ENCODE measurements at regions not wholly inside any gene's neighbourhood (a gene's known extent, or its start where the extent isn't known, plus 50 kb on each side); places are given as distances from the start of the nearest gene placed in this dataset.

GRCh38 chr13:53901593-53901992 is 873.0 kb downstream of the OLFM4 start:
- DNase-seq, result no peak

- no peak for DNase-seq
Observed at GRCh38 chr13:53907891-53908290, 879.3 kb downstream of the OLFM4 start.

GRCh38 chr13:53920916-53921315 is 892.3 kb downstream of the OLFM4 start:
- DNase-seq, result no peak

- no peak for DNase-seq
Observed at GRCh38 chr13:53921473-53921872, 892.9 kb downstream of the OLFM4 start.

DNA sequence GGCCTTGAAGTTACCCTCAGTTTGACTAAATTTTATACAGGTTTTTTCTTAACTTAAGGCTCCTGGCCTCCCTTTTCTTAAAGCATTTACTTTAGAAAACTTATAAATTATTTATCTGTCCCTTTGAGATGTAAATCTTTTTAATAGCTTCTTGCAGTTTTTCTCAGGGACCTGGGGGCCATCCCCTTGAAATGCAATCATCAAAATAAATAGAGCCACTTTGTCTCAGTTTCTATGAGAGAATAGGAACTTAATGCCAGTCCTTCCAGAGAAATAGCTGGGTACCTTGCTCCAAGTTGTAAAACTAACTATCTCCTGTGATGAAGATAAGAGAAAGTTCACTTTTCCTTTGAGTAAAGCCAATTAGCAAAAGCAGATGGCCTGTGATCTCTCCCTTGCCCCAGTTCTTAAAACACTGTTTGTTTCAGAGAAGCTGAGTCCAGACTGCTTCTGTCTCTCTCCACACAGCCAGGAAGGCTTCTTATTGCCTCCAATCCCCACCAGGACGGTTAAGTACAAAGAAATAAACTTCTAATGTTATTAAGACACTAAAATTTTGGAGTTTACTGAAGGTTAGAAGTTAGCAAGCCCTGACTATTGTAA is 913.1 kb downstream of the OLFM4 start:
- DNase-seq, result no peak

DNA sequence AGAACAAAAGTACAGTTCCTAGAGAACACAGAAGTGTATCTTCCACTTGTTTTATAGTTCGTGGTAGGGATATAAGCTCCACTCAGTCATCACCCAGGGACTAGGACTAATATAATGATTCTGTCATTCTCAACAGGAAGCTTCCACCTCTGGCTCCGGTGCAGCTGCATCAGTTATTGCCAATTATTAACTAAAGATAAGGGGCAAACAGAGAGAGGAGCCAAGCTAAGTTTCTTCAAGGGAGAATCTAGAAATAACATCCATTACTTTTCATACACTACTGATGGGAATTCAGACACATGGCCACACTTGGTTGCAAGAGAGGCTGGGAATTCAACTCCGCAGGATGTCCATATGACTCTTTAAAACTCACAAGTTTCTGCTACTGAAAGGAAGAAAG is 917.9 kb downstream of the OLFM4 start:
- DNase-seq, result no peak

DNA sequence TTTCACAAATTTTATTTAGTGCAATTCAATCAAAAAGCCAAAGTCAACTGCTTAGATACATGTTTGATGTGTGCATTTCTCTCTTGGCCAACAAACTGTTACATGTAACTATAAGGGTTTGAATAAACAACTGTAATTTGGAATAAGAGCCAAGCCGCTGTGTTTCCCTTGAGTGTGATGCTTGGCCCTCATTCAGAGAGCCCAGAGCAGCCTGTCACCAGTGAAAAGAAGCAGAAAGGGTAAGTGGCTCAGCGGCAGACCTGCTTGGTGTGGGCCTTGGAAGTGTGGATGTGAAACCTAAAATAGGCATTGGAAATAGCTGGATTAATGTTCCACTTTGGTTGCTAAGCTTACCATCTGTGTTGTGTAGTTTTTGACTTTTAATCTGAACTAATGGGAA is 924.6 kb downstream of the OLFM4 start:
- DNase-seq, result no peak

All from NCI-H1436 treated with DMSO at 0.1 percent for 48 hours (cell line).